SKM-1 (cell line): ENCODE measurements at regions not wholly inside any gene's neighbourhood (a gene's known extent, or its start where the extent isn't known, plus 50 kb on each side); places are given as distances from the start of the nearest gene placed in this dataset.
"Not testable (repeated sequence)": the region's sequence is repeated elsewhere in the genome, so short reads cannot be mapped to it uniquely, and the experiment has no call there.

ENCODE experiments used
- DNase-seq: peaks from one replicate; lab custom pipeline; 2025; ENCODE audit not compliant: unreplicated experiment; lab: John Stamatoyannopoulos, UW

- DNase-seq, result no peak
Measured at GRCh38 chr3:36075491-36075890, 304.8 kb upstream of the STAC start.

- DNase-seq, result no peak
Measured at GRCh38 chr3:36077320-36077719, 303.0 kb upstream of the STAC start.

- not testable (repeated sequence) for DNase-seq
Measured at GRCh38 chr3:36082958-36083357, 297.3 kb upstream of the STAC start.

GRCh38 chr3:36095238-36095637 is 285.1 kb upstream of the STAC start:
- DNase-seq, result no peak

GRCh38 chr3:36097209-36097608 is 283.1 kb upstream of the STAC start:
- DNase-seq, result no peak

GRCh38 chr3:36114353-36114752 is 266.0 kb upstream of the STAC start:
- DNase-seq, result no peak

GRCh38 chr3:36124118-36124796 is 256.0 kb upstream of the STAC start:
- no peak for DNase-seq

- no peak for DNase-seq
Measured at GRCh38 chr3:36132214-36132613, 248.1 kb upstream of the STAC start.

GRCh38 chr3:36135863-36136262 is 244.4 kb upstream of the STAC start:
- DNase-seq, result no peak

- no peak for DNase-seq
Measured at GRCh38 chr3:36142746-36143145, 237.6 kb upstream of the STAC start.

- DNase-seq, result no peak
Measured at GRCh38 chr3:36146404-36146803, 233.9 kb upstream of the STAC start.

GRCh38 chr3:36147934-36148558 is 232.3 kb upstream of the STAC start:
- DNase-seq, result no peak

- DNase-seq, result no peak
Measured at GRCh38 chr3:36149447-36149865, 230.8 kb upstream of the STAC start.

- DNase-seq, result no peak
Measured at GRCh38 chr3:36155515-36155914, 224.8 kb upstream of the STAC start.

GRCh38 chr3:36164400-36164799 is 215.9 kb upstream of the STAC start:
- no peak for DNase-seq

- no peak for DNase-seq
Measured at GRCh38 chr3:36165509-36166290, 214.6 kb upstream of the STAC start.

GRCh38 chr3:36166477-36166876 is 213.8 kb upstream of the STAC start:
- DNase-seq, result no peak

- DNase-seq, result no peak
Measured at GRCh38 chr3:36172699-36173098, 207.6 kb upstream of the STAC start.

GRCh38 chr3:36175113-36175812 is 205.0 kb upstream of the STAC start:
- DNase-seq, result no peak

- DNase-seq, result no peak
Measured at GRCh38 chr3:36175916-36176461, 204.3 kb upstream of the STAC start.

GRCh38 chr3:36178018-36178417 is 202.3 kb upstream of the STAC start:
- no peak for DNase-seq
